Medulla oblongata (tissue), 1 donor: ENCODE measurements at regions not wholly inside any gene's neighbourhood (a gene's known extent, or its start where the extent isn't known, plus 50 kb on each side); places are given as distances from the start of the nearest gene placed in this dataset.

Experiments used
- DNase-seq: peaks from one replicate; pipeline ENCODE4 v3.0.0-alpha.2; 2015; ENCODE audit errors: extremely low spot score

DNA sequence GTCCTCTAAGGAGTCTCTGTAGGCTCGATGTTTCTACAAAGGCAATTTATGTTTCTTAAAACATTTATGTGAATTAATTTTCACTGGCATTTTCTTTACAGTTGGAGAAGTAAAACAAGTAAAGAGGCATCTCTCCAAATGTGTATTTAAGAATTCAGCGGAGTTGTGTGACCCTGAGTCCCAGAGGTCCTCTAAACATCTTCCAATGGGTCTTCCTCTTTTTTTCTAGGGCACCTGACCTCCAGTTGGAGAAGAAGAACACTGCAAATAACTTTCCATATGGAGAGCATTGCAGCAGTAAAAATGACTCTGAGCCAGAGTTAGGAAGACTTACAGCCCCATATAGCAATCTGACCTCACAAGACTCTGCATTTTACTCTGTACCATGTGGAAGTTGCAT, 480.5 kb upstream of the RAG2 start:
- no peak for DNase-seq

GRCh38 chr11:37076866-37077265, 478.8 kb upstream of the RAG2 start:
- DNase-seq, result no peak

- no peak for DNase-seq
These were observed 474.6 kb upstream of the RAG2 start for GRCh38 chr11:37072538-37073055.

- DNase-seq, result no peak
These were observed 452.3 kb upstream of the RAG2 start for GRCh38 chr11:37050311-37050710.

DNA sequence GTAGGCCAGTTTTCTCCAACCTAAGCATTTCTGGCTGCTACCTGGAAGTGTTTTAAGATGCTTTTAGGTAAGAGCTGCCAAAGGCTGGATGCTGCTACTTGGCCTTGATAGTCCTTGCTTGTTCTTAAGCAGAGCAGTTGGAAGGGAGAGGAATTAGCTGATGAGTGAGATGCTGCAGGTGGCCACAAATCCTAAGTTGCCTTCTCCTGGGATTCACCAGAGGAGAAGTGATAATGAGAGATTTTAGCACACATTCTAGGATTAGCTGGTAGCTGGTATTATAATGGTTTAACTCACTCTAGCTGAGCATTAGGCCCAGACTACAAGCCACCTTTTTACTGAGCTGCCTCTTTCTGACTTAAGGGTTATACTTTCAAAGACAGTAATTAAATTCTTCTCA, 442.9 kb upstream of the RAG2 start:
- no peak for DNase-seq

- DNase-seq, result no peak
These were observed 440.9 kb upstream of the RAG2 start for GRCh38 chr11:37038911-37039310.

DNA sequence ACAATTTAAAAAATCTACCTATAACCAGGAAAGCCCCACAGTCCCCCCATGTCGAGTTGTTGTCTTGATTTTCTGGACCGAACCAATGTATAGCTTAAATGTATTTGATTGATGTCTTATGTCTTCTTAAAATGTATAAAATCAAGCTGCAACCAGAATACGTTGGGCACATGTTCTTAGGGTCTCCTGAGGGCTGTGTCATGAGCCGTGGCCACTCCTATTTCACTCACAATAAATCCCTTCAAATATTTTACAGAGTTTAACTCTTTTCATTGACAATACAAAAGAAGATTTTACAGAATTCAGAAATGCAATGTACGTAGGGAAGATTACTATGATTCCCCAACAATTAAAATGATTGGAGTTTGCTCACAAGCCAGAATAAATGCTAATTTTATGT, 428.7 kb upstream of the RAG2 start:
- DNase-seq, result no peak

DNA sequence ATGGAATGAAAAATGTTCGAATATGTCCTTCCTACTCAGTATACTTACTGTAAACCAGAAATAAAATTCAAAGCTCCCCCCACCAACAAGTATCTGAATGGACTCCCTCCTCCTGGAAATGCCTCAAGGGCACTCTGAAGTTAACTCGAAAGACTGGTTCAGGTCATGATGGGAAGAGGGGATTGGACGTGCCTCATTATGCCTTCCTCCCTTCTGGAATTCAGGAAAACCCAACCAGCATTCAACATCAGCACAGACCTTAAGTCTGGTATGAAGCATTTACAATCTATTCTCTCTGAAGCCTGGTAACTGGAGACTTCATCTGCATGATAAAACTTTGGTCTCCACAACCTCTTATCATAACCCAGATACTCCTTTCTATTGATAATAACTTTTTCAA, 428.3 kb upstream of the RAG2 start:
- DNase-seq, result no peak

DNA sequence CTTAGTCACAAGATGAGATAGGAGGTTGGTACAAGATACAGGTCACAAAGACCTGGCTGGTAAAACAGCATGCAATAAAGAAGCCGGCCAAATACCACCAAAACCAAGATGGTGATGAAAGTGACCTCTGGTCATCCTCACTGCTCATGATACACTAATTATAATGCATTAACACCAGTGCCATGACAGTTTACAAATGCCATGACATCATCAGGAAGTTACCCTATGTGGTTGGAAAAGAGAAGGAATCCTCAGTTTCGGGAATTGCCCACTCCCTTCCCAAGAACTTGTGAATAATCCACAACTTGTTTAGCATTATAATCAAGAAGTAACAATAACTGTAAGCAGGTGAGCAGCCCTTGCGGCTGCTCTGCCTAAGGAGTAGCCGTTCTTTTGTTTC, 408.5 kb upstream of the RAG2 start:
- no peak for DNase-seq

- DNase-seq, result no peak
These were observed 404.8 kb upstream of the RAG2 start for GRCh38 chr11:37002831-37003230.

DNA sequence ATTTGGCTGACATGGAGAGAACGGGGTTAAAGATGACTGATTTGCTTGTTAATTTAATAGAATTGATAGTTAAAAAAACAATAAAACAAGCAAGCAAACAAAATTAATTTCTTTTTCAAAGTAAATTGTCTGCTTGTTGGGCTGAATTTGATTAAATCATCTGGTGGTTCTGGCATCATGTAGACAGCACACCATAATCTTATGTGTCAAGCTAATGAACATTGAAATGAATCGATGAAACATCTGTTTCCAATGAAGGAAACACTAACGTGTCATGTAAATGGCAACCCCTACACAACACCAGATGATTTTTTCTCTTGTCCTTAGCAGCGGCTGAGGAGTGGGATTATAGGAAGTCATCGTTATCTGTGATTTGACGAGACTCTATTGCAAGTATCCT, 399.6 kb upstream of the RAG2 start:
- no peak for DNase-seq

DNA sequence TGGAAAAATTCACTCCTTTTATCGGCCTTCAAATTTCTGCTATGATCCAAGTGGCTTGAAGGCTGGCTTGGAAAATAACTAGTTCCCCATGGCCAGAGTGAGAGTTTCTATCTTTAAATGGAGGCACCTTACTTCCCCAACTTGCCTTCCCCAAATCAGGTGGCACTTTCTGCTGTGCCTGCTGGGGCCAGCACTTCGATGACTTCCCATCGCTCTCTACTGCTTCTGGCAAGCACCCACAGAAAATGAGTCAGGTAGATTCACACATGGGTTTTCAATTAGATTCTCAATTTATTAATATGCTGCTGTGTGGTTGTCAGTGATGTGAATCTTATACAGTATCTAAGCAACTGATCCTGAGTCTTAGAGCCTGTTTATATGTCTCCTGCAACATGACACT, 398.8 kb upstream of the RAG2 start:
- no peak for DNase-seq

- DNase-seq, result no peak
These were observed 396.2 kb upstream of the RAG2 start for GRCh38 chr11:36994208-36994607.

DNA sequence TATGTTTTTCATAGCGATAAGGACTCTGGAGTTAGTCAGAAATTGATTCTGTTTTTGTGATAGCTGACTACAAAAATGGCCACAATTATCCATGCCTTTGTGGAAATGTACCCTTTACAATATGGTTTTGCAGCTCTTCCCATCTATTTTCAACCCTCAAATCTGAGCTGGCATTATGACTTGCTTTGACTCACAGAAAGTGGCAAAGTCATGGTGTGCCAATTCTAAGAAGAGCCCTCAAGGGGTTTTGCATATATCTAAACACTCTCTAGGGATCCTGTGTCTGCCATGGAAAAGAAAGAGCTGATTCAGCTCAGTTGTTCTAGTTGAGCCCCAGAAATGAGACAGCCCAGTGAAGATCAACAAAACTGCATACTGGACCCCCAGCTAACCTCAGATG, 390.5 kb upstream of the RAG2 start:
- no peak for DNase-seq

DNA sequence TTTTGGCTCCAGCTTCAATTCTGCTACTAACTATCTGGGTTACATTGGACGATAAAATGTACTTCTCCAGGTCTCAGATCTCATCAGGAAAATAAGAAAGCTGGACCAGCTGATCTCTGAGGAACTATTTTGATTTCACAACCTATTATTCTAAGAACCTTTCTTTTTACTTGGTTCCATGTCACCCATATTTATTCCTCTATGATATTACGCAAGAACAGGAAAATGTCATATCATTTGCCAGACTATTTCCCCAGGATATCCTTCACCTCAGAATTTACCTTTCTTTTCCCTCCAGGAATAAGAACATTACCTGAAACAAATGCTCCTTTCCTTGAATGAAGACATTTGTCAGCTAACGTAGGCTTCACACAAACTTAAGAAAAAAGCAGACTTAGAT, 387.5 kb upstream of the RAG2 start:
- no peak for DNase-seq

DNA sequence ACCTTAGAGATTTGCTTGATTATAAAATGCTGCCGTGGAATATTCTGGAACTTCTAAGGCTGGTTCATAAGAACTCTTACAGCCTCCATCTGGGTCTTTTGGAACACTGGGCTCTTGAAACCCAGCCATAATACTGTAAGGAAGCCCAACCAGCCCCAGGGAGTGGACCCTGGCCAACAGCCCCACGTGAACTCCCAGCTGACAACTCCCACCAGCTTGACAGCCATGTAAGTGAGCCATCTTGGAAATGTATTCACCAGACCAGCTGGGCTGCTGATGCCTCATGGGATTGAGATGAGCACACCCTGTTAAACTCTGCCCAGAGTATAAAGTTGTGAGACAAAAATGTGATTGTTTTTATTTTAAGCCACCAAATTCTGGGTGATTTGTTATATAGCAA, 378.7 kb upstream of the RAG2 start:
- DNase-seq, result no peak

GRCh38 chr11:36974771-36975170, 376.7 kb upstream of the RAG2 start:
- no peak for DNase-seq

DNA sequence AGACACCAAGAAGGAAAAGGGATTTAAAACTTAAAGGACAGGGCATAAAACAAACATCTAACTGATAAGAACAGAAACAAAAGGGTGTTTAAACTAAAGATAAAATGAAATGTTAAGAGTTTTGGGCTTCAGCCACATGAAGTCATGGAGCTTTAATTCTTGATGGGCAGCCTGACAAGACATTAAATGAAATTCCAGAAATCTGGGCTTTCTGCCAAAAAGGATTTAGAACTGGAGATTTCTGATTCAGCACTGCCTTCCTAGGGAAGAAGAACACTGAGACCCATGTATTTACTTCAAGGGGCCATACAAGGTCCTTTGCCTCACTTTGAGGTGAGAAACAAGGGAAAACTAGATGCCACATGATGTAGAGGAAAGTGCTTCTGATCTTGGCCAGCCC, 355.9 kb upstream of the RAG2 start:
- DNase-seq, result no peak

DNA sequence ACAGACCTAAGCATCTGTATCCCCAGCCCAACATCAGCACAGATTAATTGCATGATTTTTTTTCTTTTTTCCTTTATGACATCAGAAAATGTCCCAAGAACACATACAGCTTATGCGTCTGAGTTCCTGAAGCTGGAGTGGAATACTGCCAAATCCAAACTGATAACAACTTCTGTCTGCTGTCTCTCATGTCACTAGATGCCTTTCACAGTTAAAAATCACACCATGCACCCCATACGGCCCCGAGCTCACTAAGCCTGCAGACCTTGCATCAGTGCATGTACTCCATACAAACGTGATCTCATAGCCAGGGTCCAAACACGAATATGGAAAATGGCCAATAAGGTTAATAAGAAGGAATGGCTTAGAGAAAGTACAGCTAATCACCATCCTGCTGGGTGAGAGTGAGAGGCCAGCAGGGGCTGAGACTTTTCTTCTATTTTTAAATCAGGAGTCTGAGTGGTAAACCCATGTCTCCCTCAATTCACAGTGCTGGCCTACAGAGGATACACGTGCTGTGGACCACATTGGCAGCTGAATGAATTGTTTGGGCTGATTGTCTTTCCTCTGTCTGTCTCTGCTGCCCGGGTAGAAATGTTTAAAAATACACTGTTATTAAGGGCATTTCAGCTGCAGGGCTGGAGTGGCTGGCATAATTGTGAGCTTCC, 350.6 kb upstream of the RAG2 start:
- no peak for DNase-seq

DNA sequence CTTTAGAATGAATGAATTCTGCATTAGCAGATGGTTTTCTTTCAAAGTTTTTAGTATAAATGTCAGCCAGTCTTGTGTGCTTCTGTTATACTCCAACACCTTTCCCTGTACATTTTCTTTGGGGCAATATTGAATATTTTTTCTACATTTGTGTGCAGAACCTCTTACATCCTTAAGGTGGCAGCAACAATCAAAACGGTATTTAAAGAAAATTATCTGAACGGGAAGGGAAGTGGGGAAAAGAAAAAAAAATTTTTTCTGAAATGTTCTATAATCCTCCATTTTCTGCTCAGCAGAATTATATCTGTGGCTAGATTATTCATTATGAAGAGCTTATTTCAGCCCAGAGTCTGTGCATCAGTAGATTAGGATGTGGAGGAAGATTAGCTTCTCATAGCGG, 347.3 kb upstream of the RAG2 start:
- no peak for DNase-seq

DNA sequence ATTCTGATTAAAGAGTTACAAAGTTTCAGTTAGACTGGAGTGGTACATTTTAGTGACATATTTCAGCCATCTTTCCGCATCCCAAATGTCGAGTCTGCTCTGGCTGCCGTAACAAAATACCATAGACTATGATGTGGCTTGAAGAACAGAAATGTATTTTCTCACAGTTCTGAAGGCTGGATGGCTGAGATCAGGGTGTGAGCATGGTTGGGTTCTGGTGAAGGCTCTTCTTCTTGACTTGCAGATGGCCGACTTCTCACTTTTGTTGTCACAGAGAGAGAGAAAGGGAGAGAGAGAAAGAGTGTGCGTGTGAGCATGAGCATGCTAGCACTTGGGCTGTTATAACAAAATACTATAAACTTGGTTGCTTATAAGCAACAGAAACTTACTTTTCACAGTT, 335.4 kb upstream of the RAG2 start:
- no peak for DNase-seq

DNA sequence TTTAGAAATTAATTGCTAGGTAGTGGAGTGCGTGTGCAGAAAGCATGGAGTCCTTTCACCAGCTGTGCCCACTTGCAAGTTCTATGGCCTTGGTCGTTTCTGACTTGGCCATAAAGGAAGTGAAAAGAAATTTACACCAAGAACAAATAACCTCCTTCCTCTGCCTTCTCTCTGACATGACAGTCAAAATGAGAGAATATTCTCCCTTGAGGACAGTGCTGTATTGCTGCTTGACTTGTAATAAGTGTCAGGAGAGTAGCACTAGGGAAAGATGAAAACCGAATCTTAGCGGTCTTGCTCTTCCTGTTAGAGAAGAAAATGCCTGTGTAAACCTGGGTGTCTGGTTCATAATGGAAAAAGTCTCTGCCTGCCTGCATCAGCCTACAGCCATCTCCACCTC, 333.1 kb upstream of the RAG2 start:
- no peak for DNase-seq

DNA sequence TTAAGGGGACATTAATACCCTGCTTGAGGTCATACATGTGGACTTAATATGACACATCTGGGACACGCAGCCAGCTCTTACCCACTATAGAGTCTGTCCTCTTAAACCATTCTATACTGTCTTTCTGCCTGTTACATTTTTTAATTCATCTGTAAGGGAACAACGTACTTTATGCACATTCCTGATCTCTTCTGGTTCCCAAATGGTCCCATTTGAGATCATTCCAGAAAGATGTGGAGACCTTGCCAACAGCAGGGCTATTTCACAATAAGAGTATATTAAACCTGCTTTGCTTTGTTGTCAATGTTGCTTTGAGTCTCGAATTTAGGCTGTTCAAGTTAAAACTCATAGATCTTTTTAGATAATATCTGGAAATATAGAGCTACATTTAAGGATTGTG, 332.2 kb upstream of the RAG2 start:
- DNase-seq, result no peak

DNA sequence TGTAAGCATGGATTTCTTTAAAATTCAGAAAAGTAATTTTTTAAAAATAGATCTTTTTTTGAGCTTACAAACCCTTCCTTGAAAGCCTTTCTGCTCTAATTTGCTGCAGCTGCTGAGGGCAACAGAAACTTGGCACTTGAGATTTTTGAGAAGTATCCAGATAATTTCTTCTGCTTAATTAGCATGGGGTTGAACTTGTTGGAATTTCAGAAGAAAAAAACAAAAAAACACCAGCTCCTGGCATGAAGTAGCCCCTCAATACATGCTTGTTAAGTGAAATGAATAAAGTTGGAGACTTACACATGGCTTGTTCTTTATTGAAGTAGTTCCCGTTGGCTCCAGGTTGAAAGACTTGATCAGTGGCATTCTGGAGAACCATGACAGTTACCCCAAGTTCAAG, 331.4 kb upstream of the RAG2 start:
- DNase-seq, result no peak
